ENCODE measurements at regions not wholly inside any gene's neighbourhood (a gene's known extent, or its start where the extent isn't known, plus 50 kb on each side); places are given as distances from the start of the nearest gene placed in this dataset.

GRCh38 chr3:6540981-6541380, 319.9 kb upstream of the GRM7 start:
- no peak for TF ChIP-seq GATA2 (IDR thresholded peaks at IDR 0.05; ENCODE audit: low read depth, low read length)
- TF ChIP-seq GATA3 (IDR thresholded peaks at IDR 0.05; ENCODE audit: low read depth, low read length): no peak
